ENCODE measurements at regions not wholly inside any gene's neighbourhood (a gene's known extent, or its start where the extent isn't known, plus 50 kb on each side); places are given as distances from the start of the nearest gene placed in this dataset.

- no peaks in the 10 kb centered on the region for H3K9me3 ChIP-seq
- DNase-seq (ENCODE audit: low read depth in 1 of 2, low spot score in 1 of 2) (no peak), ATAC-seq (no peak), FAIRE-seq (no peak)
- CTCF ChIA-PET, result interaction anchor here (0.6 to 2.7 kb wide), 4 partner anchors 8 to 502 kb away, joined by 3 to 18 read pairs (median 7); no protein-coding TSS in a partner anchor
- no peak for TF ChIP-seq ELK1 (IDR thresholded peaks at IDR 0.05; ENCODE audit: low read depth, low read length)
- no peak for TF ChIP-seq POLR2A (IDR thresholded peaks at IDR 0.05; ENCODE audit: low read length)
- no peak for TF ChIP-seq HES2 (IDR thresholded peaks at IDR 0.05)
- TF ChIP-seq CTCF (IDR thresholded peaks at IDR 0.05), result no peak
- no peak for TF ChIP-seq MYC (IDR thresholded peaks at IDR 0.05; ENCODE audit: borderline replicate concordance, low read length)
- TF ChIP-seq EP300 (IDR thresholded peaks at IDR 0.05), result no peak
- TF ChIP-seq RARB (CRISPR knock-in tag; IDR thresholded peaks at IDR 0.05), result no peak
- no peak for TF ChIP-seq BCL3 (IDR thresholded peaks at IDR 0.05)
- no peak for TF ChIP-seq HOXB5 (CRISPR knock-in tag; IDR thresholded peaks at IDR 0.05)
- TF ChIP-seq RCOR1 (IDR thresholded peaks at IDR 0.05; ENCODE audit: low read depth, low read length), result no peak
- no peak for TF ChIP-seq EHF (CRISPR knock-in tag; IDR thresholded peaks at IDR 0.05)
- TF ChIP-seq RFX5 (IDR thresholded peaks at IDR 0.05), result no peak
- no peak for TF ChIP-seq CHD4 (IDR thresholded peaks at IDR 0.05; ENCODE audit: borderline replicate concordance)
- no peak for TF ChIP-seq ZC3H11A (IDR thresholded peaks at IDR 0.05)
- no peak for TF ChIP-seq KDM5A (IDR thresholded peaks at IDR 0.05)
- no peak overlapping the region for H3K4me2 ChIP-seq
- POLR2A ChIA-PET, result no interaction called here
- no peaks in the 10 kb centered on the region for H3K4me1 ChIP-seq
- WGBS (ENCODE audit: missing lambda C conversion rate), result 69% methylated on average over 4 of the region's 4 CpGs
- H3K27ac ChIP-seq, result no peak overlapping the region
- no peak overlapping the region for H3K4me3 ChIP-seq
Measured at GRCh38 chr4:153075836-153076518, 128.3 kb upstream of the TRIM2 start.

GRCh38 chr4:153076861-153077260, 127.4 kb upstream of the TRIM2 start:
- WGBS (ENCODE audit: missing lambda C conversion rate), result 74% methylated on average over 3 of the region's 3 CpGs
- TF ChIP-seq POLR2AphosphoS2 (conservative IDR thresholded peaks at IDR 0.05; ENCODE audit: low read length), result no peak
- TF ChIP-seq RNF2 (IDR thresholded peaks at IDR 0.05; ENCODE audit: borderline replicate concordance, low read depth), result no peak
- TF ChIP-seq ZNF302 (CRISPR knock-in tag; IDR thresholded peaks at IDR 0.05), result no peak
- TF ChIP-seq KDM1A (IDR thresholded peaks at IDR 0.05; ENCODE audit: low read depth), result no peak
- TF ChIP-seq NR3C1 (IDR thresholded peaks at IDR 0.05), result no peak
- TF ChIP-seq USF2 (IDR thresholded peaks at IDR 0.05), result no peak
- Histone ChIP-seq H3K4me2 (no peak overlapping the region), H3K27ac (no peak overlapping the region), H3K9me3 (no peaks in the 10 kb centered on the region), H3K4me3 (no peak overlapping the region), H3K4me1 (no peaks in the 10 kb centered on the region)
- ATAC-seq (no peak), DNase-seq (ENCODE audit: low read depth in 1 of 2, low spot score in 1 of 2) (no peak), FAIRE-seq (no peak)
- ChIA-PET POLR2A (no interaction called here), CTCF (interaction anchor here (0.6 to 1.0 kb wide), 2 partner anchors 9 to 501 kb away, joined by 3 read pairs; no protein-coding TSS in a partner anchor)
